BLaER1 treated with 17β-estradiol and CSF1 and Interleukin-3, amounts not matched to agents 10 nM and 100 nM (cell line): ENCODE measurements at regions not wholly inside any gene's neighbourhood (a gene's known extent, or its start where the extent isn't known, plus 50 kb on each side); places are given as distances from the start of the nearest gene placed in this dataset.

Experiments used
- H3K27ac ChIP-seq, 11 experiments: shearing (Covaris generic); formaldehyde crosslinking; 2 replicates each; pipeline ENCODE4 v1.8.1; 2022
- H3K27me3 ChIP-seq, 11 experiments: shearing (Covaris generic); formaldehyde crosslinking; 2 replicates each; pipeline ENCODE4 v1.8.1; 2022
- H3K36me3 ChIP-seq, 11 experiments: shearing (Covaris generic); formaldehyde crosslinking; 2 replicates each; pipeline ENCODE4 v1.8.1; 2022
- H3K4me1 ChIP-seq, 10 experiments: shearing (Covaris generic); formaldehyde crosslinking; 2 replicates each; pipeline ENCODE4 v1.8.1; 2022
- H3K4me2 ChIP-seq, 11 experiments: shearing (Covaris generic); formaldehyde crosslinking; 2 replicates each; pipeline ENCODE4 v1.8.1; 2022
- H3K4me3 ChIP-seq, 10 experiments: shearing (Covaris generic); formaldehyde crosslinking; 2 replicates each; pipeline ENCODE4 v1.8.1; 2022
- H3K9ac ChIP-seq, 11 experiments: shearing (Covaris generic); formaldehyde crosslinking; 2 replicates each; pipeline ENCODE4 v1.8.1; 2022
- H3K9me3 ChIP-seq, 11 experiments: shearing (Covaris generic); formaldehyde crosslinking; replicated peaks in 1 of 11; 2 replicates each; pipeline ENCODE4 v1.8.1; 2022
- H4K20me1 ChIP-seq, 11 experiments: shearing (Covaris generic); formaldehyde crosslinking; 2 replicates each; pipeline ENCODE4 v1.8.1; 2022
- Cebpa-rat ChIP-seq, 11 experiments: shearing (Covaris generic); IDR thresholded peaks; 2 replicates each; pipeline ENCODE4 v1.8.1; 2022

DNA sequence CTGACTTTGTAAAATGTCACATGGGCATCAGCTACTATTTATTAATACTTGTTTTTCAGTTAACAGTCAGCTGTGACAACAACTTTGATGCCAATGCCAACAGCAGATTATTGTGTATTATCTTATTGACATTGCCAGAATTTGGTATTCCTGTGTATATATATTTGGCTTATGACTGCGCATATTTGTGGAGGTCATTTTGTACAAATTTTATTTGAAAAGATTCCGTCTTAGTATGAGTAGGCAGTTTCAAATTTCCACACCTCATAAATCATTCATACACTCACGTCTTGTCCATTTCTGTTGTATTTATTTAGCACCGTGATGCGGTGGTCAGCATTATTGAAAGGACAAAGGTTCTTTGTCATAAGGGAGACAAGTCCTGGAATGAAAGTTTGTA, 558.2 kb upstream of the NDST4 start:
- no peak overlapping the region for H3K4me2 ChIP-seq
- H4K20me1 ChIP-seq: no peaks in the 10 kb centered on the region
- H3K27ac ChIP-seq: no peak overlapping the region
- H3K4me3 ChIP-seq: no peak overlapping the region
- no peaks in the 10 kb centered on the region for H3K36me3 ChIP-seq
- H3K4me1 ChIP-seq: no peaks in the 10 kb centered on the region
- TF ChIP-seq Cebpa-rat (IDR thresholded peaks at IDR 0.05): no peak
- H3K9me3 ChIP-seq: no peaks in the 10 kb centered on the region
- no peak overlapping the region for H3K9ac ChIP-seq
- no peaks in the 10 kb centered on the region for H3K27me3 ChIP-seq

DNA sequence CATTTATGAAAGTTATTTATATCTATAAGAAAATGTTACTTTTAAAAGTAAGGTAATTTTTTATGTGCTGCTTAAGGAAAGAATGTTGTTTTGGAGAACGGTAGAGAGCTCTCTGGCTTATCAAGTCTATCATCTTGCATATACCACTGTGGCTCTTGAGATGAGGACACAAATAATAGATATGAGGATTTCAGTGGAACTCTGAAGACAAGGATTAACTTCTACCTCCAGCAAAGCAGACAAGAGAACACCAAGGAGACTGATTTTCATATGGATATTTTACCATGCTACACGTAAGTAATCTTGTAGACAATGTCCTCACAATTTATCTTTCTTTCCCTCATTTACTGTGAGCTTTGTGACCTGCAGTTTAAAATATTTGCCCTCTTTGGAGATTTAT, 557.5 kb upstream of the NDST4 start:
- no peak for TF ChIP-seq Cebpa-rat (IDR thresholded peaks at IDR 0.05)

DNA sequence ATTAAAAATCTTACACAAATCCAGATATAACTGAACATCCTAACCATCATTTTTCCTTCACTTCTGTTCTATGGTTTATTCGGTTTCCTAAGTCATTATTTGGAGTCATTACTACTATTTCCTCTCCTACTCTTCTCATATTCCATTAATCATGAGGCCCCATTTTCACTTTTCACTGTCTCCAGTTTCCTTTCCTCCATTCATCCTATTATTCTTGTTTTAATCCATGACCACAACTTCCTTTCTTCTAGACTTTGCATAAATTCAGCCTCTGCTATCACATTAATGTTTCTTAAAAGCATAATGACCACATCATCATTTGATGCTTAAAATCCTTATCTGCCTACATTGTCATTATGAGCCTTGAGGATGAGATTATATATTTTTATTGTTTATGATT, 555.0 kb upstream of the NDST4 start:
- H3K4me2 ChIP-seq: no peak overlapping the region
- no peak overlapping the region for H3K27ac ChIP-seq
- no peak for TF ChIP-seq Cebpa-rat (IDR thresholded peaks at IDR 0.05)
- H3K9ac ChIP-seq: no peak overlapping the region
- no peaks in the 10 kb centered on the region for H3K36me3 ChIP-seq
- no peaks in the 10 kb centered on the region for H3K27me3 ChIP-seq
- H3K9me3 ChIP-seq: no peaks in the 10 kb centered on the region
- H3K4me1 ChIP-seq: no peaks in the 10 kb centered on the region
- H3K4me3 ChIP-seq: no peak overlapping the region
- H4K20me1 ChIP-seq: no peaks in the 10 kb centered on the region

More for the DNA sequence above, 557.5 kb upstream of the NDST4 start:
- Histone ChIP-seq H3K27ac (no peak overlapping the region), H3K9me3 (no peaks in the 10 kb centered on the region), H3K4me3 (no peak overlapping the region), H3K9ac (no peak overlapping the region), H3K4me1 (no peaks in the 10 kb centered on the region), H3K4me2 (no peak overlapping the region), H3K27me3 (no peaks in the 10 kb centered on the region), H4K20me1 (no peaks in the 10 kb centered on the region), H3K36me3 (no peaks in the 10 kb centered on the region)

DNA sequence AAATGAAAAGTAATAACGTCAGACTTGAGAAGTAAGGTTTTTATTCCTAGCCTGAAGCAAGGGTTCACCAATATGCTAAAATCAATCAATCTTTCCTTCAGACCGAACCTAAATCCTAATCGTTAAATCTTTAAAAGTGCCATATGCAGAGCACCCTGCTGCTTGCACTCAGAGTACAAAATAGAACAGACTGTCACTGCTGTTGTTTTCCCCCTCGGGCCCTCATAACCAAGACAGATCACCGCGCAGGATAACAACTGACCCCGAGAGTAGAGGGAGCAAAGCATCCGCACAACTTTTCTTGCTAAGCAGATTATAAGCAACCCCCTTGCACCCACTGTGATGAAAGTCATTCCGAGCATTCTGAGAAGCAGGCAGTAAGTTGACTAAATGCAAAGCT, 550.9 kb upstream of the NDST4 start:
- Histone ChIP-seq H3K36me3 (no peaks in the 10 kb centered on the region), H3K4me1 (no peaks in the 10 kb centered on the region), H3K4me2 (no peak overlapping the region), H3K9ac (no peak overlapping the region), H3K9me3 (no peaks in the 10 kb centered on the region), H3K4me3 (no peak overlapping the region), H3K27me3 (no peaks in the 10 kb centered on the region), H3K27ac (no peak overlapping the region), H4K20me1 (no peaks in the 10 kb centered on the region)
- TF ChIP-seq Cebpa-rat (IDR thresholded peaks at IDR 0.05): no peak

DNA sequence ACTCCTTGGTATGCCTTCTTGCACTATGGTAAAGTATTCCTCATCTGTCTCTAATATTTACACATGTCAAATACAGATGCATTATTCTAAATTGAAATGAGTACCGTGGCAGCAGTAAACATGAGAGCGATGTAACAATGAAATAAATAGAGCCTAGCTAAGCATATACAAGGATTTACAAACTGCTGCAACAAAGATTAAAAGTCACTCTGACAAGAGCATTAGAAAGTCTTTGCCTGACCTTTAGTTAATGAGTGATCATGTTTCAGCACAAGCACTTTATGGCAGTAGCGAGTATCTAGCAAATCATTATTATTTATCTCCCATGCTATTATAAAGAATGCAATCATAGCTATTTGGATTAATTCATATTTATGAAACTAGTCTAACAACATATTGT, 547.0 kb upstream of the NDST4 start:
- Histone ChIP-seq H3K4me3 (no peak overlapping the region), H3K9me3 (no peaks in the 10 kb centered on the region), H3K36me3 (no peaks in the 10 kb centered on the region), H3K4me2 (no peak overlapping the region), H3K9ac (no peak overlapping the region), H3K27ac (no peak overlapping the region), H3K27me3 (no peaks in the 10 kb centered on the region), H3K4me1 (no peaks in the 10 kb centered on the region), H4K20me1 (no peaks in the 10 kb centered on the region)
- no peak for TF ChIP-seq Cebpa-rat (IDR thresholded peaks at IDR 0.05)

DNA sequence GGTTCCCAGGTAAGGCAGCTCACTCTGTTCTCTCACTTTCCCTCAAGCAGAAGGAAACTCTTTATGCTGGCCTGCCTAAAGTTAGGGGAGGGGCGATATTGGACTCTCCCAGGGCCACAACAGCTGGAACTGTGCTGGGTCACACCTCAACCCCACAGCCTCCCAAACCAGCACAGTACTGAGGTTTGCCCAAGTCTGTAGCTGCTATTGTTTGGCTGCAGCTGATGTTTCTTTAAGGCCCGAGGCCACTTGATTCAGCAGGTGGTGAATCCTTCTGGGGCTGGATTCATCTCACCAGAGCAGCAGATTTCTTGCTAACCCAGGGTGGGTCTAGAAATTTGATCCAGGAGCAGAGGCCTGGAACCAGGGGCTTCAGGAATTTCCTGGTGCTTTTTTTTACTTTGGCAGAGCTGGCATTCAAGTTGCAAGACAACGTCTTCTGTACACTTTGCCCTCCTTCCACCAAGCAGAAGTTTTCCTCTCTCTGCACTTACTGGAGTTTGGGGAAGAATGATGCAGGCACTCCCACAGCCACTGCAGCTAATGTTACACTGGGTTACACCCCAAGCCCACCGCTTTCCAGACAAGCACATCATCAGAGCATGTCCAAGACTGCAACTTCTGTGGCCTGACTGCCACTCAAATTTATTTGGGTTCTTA, 544.7 kb upstream of the NDST4 start:
- no peaks in the 10 kb centered on the region for H3K36me3 ChIP-seq
- no peaks in the 10 kb centered on the region for H4K20me1 ChIP-seq
- H3K4me1 ChIP-seq: no peaks in the 10 kb centered on the region
- no peak overlapping the region for H3K4me2 ChIP-seq
- no peaks in the 10 kb centered on the region for H3K27me3 ChIP-seq
- no peaks in the 10 kb centered on the region for H3K9me3 ChIP-seq
- no peak overlapping the region for H3K27ac ChIP-seq
- H3K9ac ChIP-seq: no peak overlapping the region
- no peak overlapping the region for H3K4me3 ChIP-seq
- no peak for TF ChIP-seq Cebpa-rat (IDR thresholded peaks at IDR 0.05)

DNA sequence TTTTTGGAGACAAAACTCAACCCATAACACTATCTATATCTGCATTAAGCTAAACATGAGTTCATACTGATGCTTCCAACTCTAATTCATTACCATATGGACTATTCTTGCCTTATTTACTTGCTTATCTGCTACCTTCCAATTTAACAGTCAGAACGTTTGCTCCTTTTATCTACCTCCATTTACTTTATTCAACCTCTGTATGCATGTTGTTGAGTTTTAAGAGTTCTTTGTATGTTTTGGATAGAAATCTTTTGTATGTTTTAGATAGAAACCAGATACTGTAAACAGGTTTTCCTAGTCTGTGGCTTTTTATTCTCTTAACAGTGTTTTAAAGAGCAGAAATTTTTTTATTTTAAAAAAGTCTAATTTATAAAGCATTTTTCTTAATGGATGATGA, 542.2 kb upstream of the NDST4 start:
- Histone ChIP-seq H3K4me3 (no peak overlapping the region), H3K27ac (no peak overlapping the region), H3K9ac (no peak overlapping the region), H3K27me3 (no peaks in the 10 kb centered on the region), H3K4me2 (no peak overlapping the region), H4K20me1 (no peaks in the 10 kb centered on the region), H3K36me3 (no peaks in the 10 kb centered on the region), H3K9me3 (peaks cover 0 to 7% (median 0%) of the 10 kb centered on the region in 11 experiments; a peak in 1 of 22 replicates), H3K4me1 (no peaks in the 10 kb centered on the region)
- no peak for TF ChIP-seq Cebpa-rat (IDR thresholded peaks at IDR 0.05)

DNA sequence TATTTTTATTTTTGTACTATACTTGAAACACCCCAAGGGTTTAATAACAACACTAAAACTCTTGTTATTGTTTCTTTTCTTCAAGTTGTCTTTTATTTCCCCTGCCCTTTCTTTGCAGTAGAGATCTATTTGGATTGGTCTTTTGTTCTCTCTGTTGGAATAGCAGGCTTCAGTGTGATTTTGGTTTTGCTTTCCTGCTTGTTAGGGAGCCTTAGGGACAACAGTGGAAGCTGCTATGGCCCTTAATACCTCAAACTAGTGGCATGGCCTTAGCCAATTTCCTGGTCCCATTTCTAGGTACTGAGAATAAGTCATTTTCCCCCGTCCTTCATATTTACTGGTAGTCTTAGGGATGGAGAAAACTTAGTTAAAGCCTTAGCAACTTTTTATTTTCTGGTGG, 535.4 kb upstream of the NDST4 start:
- Histone ChIP-seq H3K9me3 (peaks cover 0 to 7% (median 0%) of the 10 kb centered on the region in 11 experiments; a peak in 1 of 22 replicates), H3K27ac (no peak overlapping the region), H3K4me2 (no peak overlapping the region), H3K4me3 (no peak overlapping the region), H4K20me1 (no peaks in the 10 kb centered on the region), H3K36me3 (no peaks in the 10 kb centered on the region), H3K27me3 (no peaks in the 10 kb centered on the region), H3K9ac (no peak overlapping the region), H3K4me1 (no peaks in the 10 kb centered on the region)
- TF ChIP-seq Cebpa-rat (IDR thresholded peaks at IDR 0.05): no peak

DNA sequence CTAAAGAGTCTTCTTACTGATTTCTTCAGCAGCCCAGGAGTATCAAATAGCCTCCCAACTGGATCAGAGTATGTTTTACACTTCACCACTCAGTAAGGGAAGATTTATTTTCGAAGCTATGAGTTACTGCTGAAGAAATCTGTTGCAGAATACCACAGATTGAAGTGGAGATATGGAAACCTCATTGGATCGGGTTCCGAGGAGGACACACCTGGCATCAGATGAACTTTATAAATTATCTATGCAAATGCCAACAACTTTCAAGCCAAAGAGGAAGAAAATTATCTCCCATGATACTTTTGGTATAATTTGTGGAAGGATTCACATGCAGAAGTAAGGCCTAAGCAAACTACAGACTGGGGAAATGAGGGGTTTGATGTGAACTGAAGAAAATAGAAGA, 515.9 kb upstream of the NDST4 start:
- H3K4me2 ChIP-seq: no peak overlapping the region
- H3K4me3 ChIP-seq: no peak overlapping the region
- H3K27me3 ChIP-seq: no peaks in the 10 kb centered on the region
- peaks cover 0 to 6% (median 2%) of the 10 kb centered on the region in 10 experiments; a peak in 4 of 20 replicates for H3K4me1 ChIP-seq
- no peaks in the 10 kb centered on the region for H4K20me1 ChIP-seq
- H3K9me3 ChIP-seq: no peaks in the 10 kb centered on the region
- H3K27ac ChIP-seq: no peak overlapping the region
- no peak overlapping the region for H3K9ac ChIP-seq
- TF ChIP-seq Cebpa-rat (IDR thresholded peaks at IDR 0.05): no peak
- no peaks in the 10 kb centered on the region for H3K36me3 ChIP-seq

DNA sequence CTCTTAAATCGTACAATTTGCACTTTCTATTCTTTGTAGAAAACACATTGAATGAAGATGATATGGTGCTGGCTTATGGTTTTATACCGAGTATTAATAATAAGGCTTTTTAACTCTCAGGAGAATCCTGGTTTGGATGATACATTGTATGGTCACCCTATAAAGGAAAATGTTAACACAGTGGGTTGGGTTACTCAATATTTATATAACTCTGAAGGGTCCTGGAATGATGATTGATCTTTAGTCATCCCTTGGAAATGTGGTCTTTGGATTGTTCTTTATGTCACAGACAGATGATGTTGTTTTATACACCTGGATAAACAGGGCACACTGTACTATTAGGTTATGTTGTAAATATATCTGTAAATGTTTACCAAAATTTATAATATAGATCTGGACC, 496.2 kb upstream of the NDST4 start:
- no peaks in the 10 kb centered on the region for H3K36me3 ChIP-seq
- H3K9ac ChIP-seq: no peak overlapping the region
- TF ChIP-seq Cebpa-rat (IDR thresholded peaks at IDR 0.05): no peak
- no peak overlapping the region for H3K27ac ChIP-seq
- no peak overlapping the region for H3K4me2 ChIP-seq
- no peaks in the 10 kb centered on the region for H3K9me3 ChIP-seq
- H3K27me3 ChIP-seq: no peaks in the 10 kb centered on the region
- no peak overlapping the region for H3K4me3 ChIP-seq
- H3K4me1 ChIP-seq: peaks cover 0 to 2% (median 0%) of the 10 kb centered on the region in 10 experiments; a peak in 1 of 20 replicates
- H4K20me1 ChIP-seq: no peaks in the 10 kb centered on the region
